PC-3 (cell line): ENCODE measurements at regions not wholly inside any gene's neighbourhood (a gene's known extent, or its start where the extent isn't known, plus 50 kb on each side); places are given as distances from the start of the nearest gene placed in this dataset.
A peak's percentile ranks its signal among the peaks of the same experiment; 100 is the strongest.

Experiments used
- ATAC-seq: fragments of 200-7000 bp; cut with Tn5 transposase; 2 replicates; pipeline ENCODE4 v1.9.1; 2020; ENCODE audit warnings: mild to moderate bottlenecking, moderate library complexity
- BruUV-seq: library from RNA; stranded (reverse); fragments of 400-500 nt; replicated peaks from 2 replicates; lab custom pipeline; 2021; lab: Mats Ljungman, UMichigan
- CTCF ChIA-PET: fragments of 300-600 bp; sonication (Branson Sonifier 250); formaldehyde crosslinking; loops from one replicate; lab custom pipeline; 2022; ENCODE audit warnings: antibody characterized with exemption; lab: Charles Lee
- POLR2A ChIA-PET: fragments of 300-600 bp; sonication (Branson Sonifier 250); formaldehyde crosslinking; loops from one replicate; lab custom pipeline; 2022; ENCODE audit warnings: antibody characterized with exemption; ENCODE audit not compliant: unreplicated experiment; lab: Charles Lee
- DNase-seq: peaks from one replicate; pipeline ENCODE4 v3.0.0-alpha.2; 2015
- H2AFZ ChIP-seq: fragments of 300-600 bp; sonication (generic); 2 replicates; pipeline ENCODE4 v1.6.0; 2016; ENCODE audit warnings: antibody characterized with exemption, low read length
- H3F3A ChIP-seq: fragments of 300-600 bp; sonication (generic); one replicate; pipeline ENCODE4 v1.6.0; 2017; ENCODE audit warnings: antibody characterized with exemption, low read length, control low read depth, mild to moderate bottlenecking; ENCODE audit not compliant: unreplicated experiment
- H3K27ac ChIP-seq: fragments of 300-600 bp; sonication (generic); 2 replicates; pipeline ENCODE4 v1.5.1; 2016; ENCODE audit warnings: mild to moderate bottlenecking, low read length
- H3K27me3 ChIP-seq: fragments of 300-600 bp; sonication (generic); 2 replicates; pipeline ENCODE4 v1.6.1; 2016; ENCODE audit warnings: low read length, mixed read lengths
- H3K36me3 ChIP-seq: fragments of 300-600 bp; sonication (generic); 2 replicates; pipeline ENCODE4 v1.6.1; 2016; ENCODE audit warnings: low read depth, mixed run types, low read length, mixed read lengths
- H3K4me1 ChIP-seq: fragments of 300-600 bp; sonication (generic); 2 replicates; pipeline ENCODE4 v1.5.1; 2016; ENCODE audit warnings: low read length; ENCODE audit not compliant: insufficient read depth
- H3K4me2 ChIP-seq: fragments of 300-600 bp; sonication (generic); 2 replicates; pipeline ENCODE4 v1.6.0; 2016; ENCODE audit warnings: low read length
- H3K4me3 ChIP-seq: fragments of 300-600 bp; sonication (generic); 2 replicates; pipeline ENCODE4 v1.5.1; 2016; ENCODE audit warnings: mild to moderate bottlenecking, low read length, mixed read lengths
- H3K79me2 ChIP-seq: fragments of 300-600 bp; sonication (generic); 2 replicates; pipeline ENCODE4 v1.6.1; 2017; ENCODE audit warnings: low read length, mixed read lengths
- H3K9ac ChIP-seq: fragments of 300-600 bp; sonication (generic); 2 replicates; pipeline ENCODE4 v1.6.0; 2016; ENCODE audit warnings: mild to moderate bottlenecking, low read length
- H3K9me2 ChIP-seq: fragments of 300-600 bp; sonication (generic); replicated peaks from 2 replicates; pipeline ENCODE4 v1.6.1; 2016; ENCODE audit warnings: mixed run types, low read length, mixed read lengths
- H3K9me3 ChIP-seq: fragments of 300-600 bp; sonication (generic); 2 replicates; pipeline ENCODE4 v1.6.1; 2016; ENCODE audit warnings: low read length, mixed read lengths
- H4K20me1 ChIP-seq: fragments of 300-600 bp; sonication (generic); 2 replicates; pipeline ENCODE4 v1.6.1; 2016; ENCODE audit warnings: low read length, mixed read lengths
- CTCF ChIP-seq: fragments of 300-600 bp; sonication (generic); conservative IDR thresholded peaks from 2 replicates; pipeline ENCODE4 v1.5.1; 2017; ENCODE audit warnings: antibody characterized with exemption, low read depth, mild to moderate bottlenecking, low read length
- EZH2 ChIP-seq: fragments of 300-600 bp; sonication (generic); IDR thresholded peaks from one replicate; pipeline ENCODE4 v1.6.1; 2017; ENCODE audit warnings: antibody characterized with exemption, mild to moderate bottlenecking, low read length; ENCODE audit not compliant: unreplicated experiment
- EZH2phosphoT487 ChIP-seq: fragments of 300-600 bp; sonication (generic); IDR thresholded peaks from 2 replicates; pipeline ENCODE4 v1.6.1; 2018; ENCODE audit warnings: mild to moderate bottlenecking, antibody characterized with exemption, low read length, borderline replicate concordance
- intact Hi-C: fragments of 100-400 bp; cut with micrococcal nuclease; formaldehyde crosslinking; loops from 2 replicates; pipeline ENCODE4 v1.9.0; 2023

- H3K9ac ChIP-seq, result no peak overlapping the region
- CTCF ChIA-PET, result no interaction called here
- POLR2A ChIA-PET, result no interaction called here
Measured at GRCh38 chr4:141432000-141432712, 204.2 kb upstream of the IL15 start.

GRCh38 chr4:141435446-141436225 lies 200.7 kb upstream of the IL15 start:
- H3F3A ChIP-seq, result no peaks in the 10 kb centered on the region
- H3K9me2 ChIP-seq, result no peaks in the 10 kb centered on the region
- ChIA-PET CTCF (no interaction called here), POLR2A (no interaction called here)
- H3K4me2 ChIP-seq, result no peak overlapping the region
- H4K20me1 ChIP-seq, result no peaks in the 10 kb centered on the region
- H3K4me1 ChIP-seq, result peaks cover 7% of the 10 kb centered on the region; the same call in 1 of the 2 replicates
- H2AFZ ChIP-seq, result no peak overlapping the region
- peak; percentile 28 for DNase-seq
- H3K27me3 ChIP-seq, result no peaks in the 10 kb centered on the region
- H3K79me2 ChIP-seq, result no peaks in the 10 kb centered on the region
- no peak overlapping the region for H3K9ac ChIP-seq
- TF ChIP-seq EZH2 (no peak), CTCF (no peak), EZH2phosphoT487 (no peak)
- BruUV-seq, result no TSS peak
- H3K9me3 ChIP-seq, result no peaks in the 10 kb centered on the region
- no peak overlapping the region for H3K4me3 ChIP-seq
- no peaks in the 10 kb centered on the region for H3K36me3 ChIP-seq
- intact Hi-C loops, result no loop called here
- H3K27ac ChIP-seq, result no peak overlapping the region
- ATAC-seq, result no peak

More at GRCh38 chr4:141432000-141432712, 204.2 kb upstream of the IL15 start:
- TF ChIP-seq EZH2phosphoT487 (no peak), CTCF (no peak), EZH2 (no peak)
- Histone ChIP-seq H3K36me3 (no peaks in the 10 kb centered on the region), H3K4me2 (no peak overlapping the region), H3K9me3 (no peaks in the 10 kb centered on the region), H3K4me3 (no peak overlapping the region), H2AFZ (no peak overlapping the region), H3K79me2 (no peaks in the 10 kb centered on the region), H4K20me1 (no peaks in the 10 kb centered on the region), H3K9me2 (no peaks in the 10 kb centered on the region), H3F3A (no peaks in the 10 kb centered on the region), H3K4me1 (peaks cover 10% of the 10 kb centered on the region), H3K27ac (no peak overlapping the region), H3K27me3 (no peaks in the 10 kb centered on the region)
- intact Hi-C loops, result no loop called here
- DNase-seq (no peak), ATAC-seq (no peak)
- BruUV-seq, result no TSS peak

DNA sequence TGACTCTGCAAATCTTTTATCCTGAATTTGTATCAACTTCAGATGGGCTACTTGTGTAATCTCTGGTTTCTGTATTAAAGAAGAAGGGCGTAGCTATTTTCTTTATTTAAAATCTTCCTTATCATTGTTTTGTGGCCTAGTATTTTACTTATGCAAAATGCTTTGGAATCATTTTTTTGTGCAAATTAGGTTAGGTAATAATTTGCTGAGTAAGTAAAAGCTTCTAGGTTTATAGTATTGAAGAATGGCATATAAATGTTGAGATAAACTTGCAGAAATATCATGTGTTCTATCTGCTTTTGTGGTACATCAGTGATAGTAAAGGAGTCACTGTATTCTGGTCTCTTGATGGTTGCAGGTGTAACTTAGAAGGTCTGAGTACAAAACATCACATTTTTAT lies 197.2 kb upstream of the IL15 start:
- Histone ChIP-seq H3K79me2 (no peaks in the 10 kb centered on the region), H3K4me1 (peaks cover 7% of the 10 kb centered on the region; the same call in 1 of the 2 replicates), H2AFZ (no peak overlapping the region), H3K27ac (no peak overlapping the region), H3K4me3 (no peak overlapping the region), H3K9me2 (no peaks in the 10 kb centered on the region), H3K4me2 (no peak overlapping the region), H3K9ac (no peak overlapping the region), H3K36me3 (no peaks in the 10 kb centered on the region), H3K27me3 (no peaks in the 10 kb centered on the region), H4K20me1 (no peaks in the 10 kb centered on the region), H3K9me3 (no peaks in the 10 kb centered on the region), H3F3A (no peaks in the 10 kb centered on the region)
- DNase-seq (no peak), ATAC-seq (no peak)
- POLR2A ChIA-PET, result no interaction called here
- CTCF ChIA-PET, result no interaction called here
- TF ChIP-seq EZH2phosphoT487, result no peak
- no peak for TF ChIP-seq EZH2
- no peak for TF ChIP-seq CTCF
- intact Hi-C loops, result no loop called here
- no TSS peak for BruUV-seq
